ENCODE measurements at regions not wholly inside any gene's neighbourhood (a gene's known extent, or its start where the extent isn't known, plus 50 kb on each side); places are given as distances from the start of the nearest gene placed in this dataset.

GRCh38 chr14:100396266-100396795, 73.2 kb downstream of the SLC25A47 start:
- Histone ChIP-seq H3K27me3 (no peaks in the 10 kb centered on the region), H3K9me3 (no peaks in the 10 kb centered on the region), H3K27ac (no peak overlapping the region), H3K4me1 (peaks cover 31% of the 10 kb centered on the region), H3K4me3 (no peak overlapping the region), H3K36me3 (no peaks in the 10 kb centered on the region)
- intact Hi-C loops (cut with DNase I), result no loop called here
- no peak for DNase-seq (ENCODE audit: extremely low spot score in 2 of 2)
- TF ChIP-seq CTCF (IDR thresholded peaks at IDR 0.05), result no peak
- no peak for TF ChIP-seq POLR2AphosphoS5 (IDR thresholded peaks at IDR 0.05; ENCODE audit: insufficient read depth in 1 of 2, low read depth in 1 of 2)
- TF ChIP-seq POLR2A (IDR thresholded peaks at IDR 0.05), result no peak

- H3K4me3 ChIP-seq, result no peak overlapping the region
- H3K36me3 ChIP-seq, result no peaks in the 10 kb centered on the region
- intact Hi-C loops (cut with DNase I), result no loop called here
Measured at GRCh38 chr14:100397005-100397404, 73.9 kb downstream of the SLC25A47 start.

GRCh38 chr14:100398044-100398443, 74.9 kb downstream of the SLC25A47 start:
- no peak for DNase-seq (ENCODE audit: extremely low spot score in 2 of 2)
- no peak for TF ChIP-seq CTCF (IDR thresholded peaks at IDR 0.05)
- TF ChIP-seq POLR2A (IDR thresholded peaks at IDR 0.05), result no peak
- no peak overlapping the region for H3K4me3 ChIP-seq
- no peaks in the 10 kb centered on the region for H3K9me3 ChIP-seq
- intact Hi-C loops (cut with DNase I), result no loop called here
- H3K4me1 ChIP-seq, result peaks cover 17% of the 10 kb centered on the region
- no peak overlapping the region for H3K27ac ChIP-seq
- no peaks in the 10 kb centered on the region for H3K36me3 ChIP-seq
- H3K27me3 ChIP-seq, result no peaks in the 10 kb centered on the region

More at GRCh38 chr14:100397005-100397404, 73.9 kb downstream of the SLC25A47 start:
- H3K4me1 ChIP-seq, result peaks cover 27% of the 10 kb centered on the region
- TF ChIP-seq CTCF (IDR thresholded peaks at IDR 0.05), result no peak
- no peak for TF ChIP-seq POLR2A (IDR thresholded peaks at IDR 0.05)
- TF ChIP-seq POLR2AphosphoS5 (IDR thresholded peaks at IDR 0.05; ENCODE audit: insufficient read depth in 1 of 2, low read depth in 1 of 2), result no peak
- no peak for DNase-seq (ENCODE audit: extremely low spot score in 2 of 2)
- no peak overlapping the region for H3K27ac ChIP-seq
- H3K27me3 ChIP-seq, result no peaks in the 10 kb centered on the region
- H3K9me3 ChIP-seq, result no peaks in the 10 kb centered on the region

GRCh38 chr14:100399052-100399849, 76.1 kb downstream of the SLC25A47 start:
- Histone ChIP-seq H3K27ac (no peak overlapping the region), H3K27me3 (no peaks in the 10 kb centered on the region), H3K4me1 (peaks cover 10% of the 10 kb centered on the region), H3K4me3 (no peak overlapping the region), H3K9me3 (no peaks in the 10 kb centered on the region), H3K36me3 (no peaks in the 10 kb centered on the region)
- no peak for DNase-seq (ENCODE audit: extremely low spot score in 2 of 2)
- intact Hi-C loops (cut with DNase I), result no loop called here
- TF ChIP-seq POLR2A (IDR thresholded peaks at IDR 0.05), result no peak
- no peak for TF ChIP-seq CTCF (IDR thresholded peaks at IDR 0.05)
- TF ChIP-seq POLR2AphosphoS5 (IDR thresholded peaks at IDR 0.05; ENCODE audit: insufficient read depth in 1 of 2, low read depth in 1 of 2), result no peak

- no peak for DNase-seq (ENCODE audit: extremely low spot score in 2 of 2)
- intact Hi-C loops (cut with DNase I), result no loop called here
Measured at GRCh38 chr14:100400115-100400514, 77.0 kb downstream of the SLC25A47 start.

More at GRCh38 chr14:100400115-100400514, 77.0 kb downstream of the SLC25A47 start:
- peaks cover 5% of the 10 kb centered on the region for H3K4me1 ChIP-seq
- H3K27me3 ChIP-seq, result no peaks in the 10 kb centered on the region
- no peak overlapping the region for H3K27ac ChIP-seq
- TF ChIP-seq POLR2AphosphoS5 (IDR thresholded peaks at IDR 0.05; ENCODE audit: insufficient read depth in 1 of 2, low read depth in 1 of 2) (no peak), CTCF (IDR thresholded peaks at IDR 0.05) (no peak), POLR2A (IDR thresholded peaks at IDR 0.05) (no peak)
- H3K9me3 ChIP-seq, result no peaks in the 10 kb centered on the region
- no peaks in the 10 kb centered on the region for H3K36me3 ChIP-seq
- H3K4me3 ChIP-seq, result no peak overlapping the region
